ENCODE measurements at regions not wholly inside any gene's neighbourhood (a gene's known extent, or its start where the extent isn't known, plus 50 kb on each side); places are given as distances from the start of the nearest gene placed in this dataset.

DNA sequence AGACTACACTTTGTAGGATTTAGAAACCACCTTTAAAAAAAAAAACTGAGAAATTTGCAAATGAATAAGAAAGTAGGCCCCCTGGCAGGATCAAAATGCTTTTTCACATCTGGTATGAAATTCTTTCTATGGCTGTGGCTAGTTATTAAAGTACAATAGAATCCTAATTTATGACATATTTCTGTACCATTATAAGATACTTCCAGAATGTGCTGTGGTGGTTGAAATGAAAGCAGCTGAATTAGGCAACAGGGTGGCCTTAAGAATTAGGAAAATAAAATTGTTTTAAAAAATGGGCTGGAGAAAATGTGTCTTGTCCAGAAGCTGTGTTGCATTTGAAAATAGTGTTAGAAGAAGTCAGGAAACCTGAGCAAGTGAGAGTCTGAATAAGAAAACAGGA lies 85.9 kb upstream of the PDE3A start:
- no peak for DNase-seq

DNA sequence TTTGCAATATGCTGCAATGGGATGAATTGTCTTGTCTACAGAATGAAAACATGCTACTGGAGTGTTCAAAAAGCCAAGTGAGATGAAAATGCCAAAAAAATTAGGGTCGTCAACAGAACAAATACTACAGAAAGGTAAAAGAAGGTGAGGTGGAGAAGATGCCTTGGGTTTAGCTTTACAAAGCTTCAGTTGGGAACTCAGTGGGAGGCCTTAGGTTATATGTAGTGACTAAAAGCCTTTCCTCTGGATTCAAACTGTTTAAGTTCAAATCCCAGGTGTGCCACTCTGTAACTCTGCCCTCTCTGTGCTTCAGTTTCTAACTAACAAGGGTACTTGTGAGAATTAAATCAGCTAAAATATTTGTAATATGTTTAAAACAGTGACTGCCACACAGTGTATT lies 84.9 kb upstream of the PDE3A start:
- DNase-seq = no peak

DNA sequence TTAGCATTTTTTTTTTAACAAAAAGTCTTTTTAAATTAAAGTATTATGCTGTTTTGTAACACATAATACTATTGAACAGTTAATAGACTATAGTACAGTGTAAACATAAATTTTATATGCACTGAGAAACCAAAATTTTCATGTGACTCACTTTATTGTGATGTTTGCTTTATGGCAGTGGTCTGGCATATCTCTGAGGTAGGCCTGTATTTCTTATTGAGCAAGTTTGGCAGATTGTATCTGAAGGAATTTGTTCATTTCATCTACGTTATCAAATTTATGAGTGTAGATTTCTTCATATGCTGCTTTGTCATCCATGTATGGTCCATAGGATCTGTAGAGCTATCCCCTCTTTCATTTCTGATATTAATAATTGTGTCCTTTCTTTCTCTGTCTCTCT lies 78.8 kb upstream of the PDE3A start:
- DNase-seq = no peak

DNA sequence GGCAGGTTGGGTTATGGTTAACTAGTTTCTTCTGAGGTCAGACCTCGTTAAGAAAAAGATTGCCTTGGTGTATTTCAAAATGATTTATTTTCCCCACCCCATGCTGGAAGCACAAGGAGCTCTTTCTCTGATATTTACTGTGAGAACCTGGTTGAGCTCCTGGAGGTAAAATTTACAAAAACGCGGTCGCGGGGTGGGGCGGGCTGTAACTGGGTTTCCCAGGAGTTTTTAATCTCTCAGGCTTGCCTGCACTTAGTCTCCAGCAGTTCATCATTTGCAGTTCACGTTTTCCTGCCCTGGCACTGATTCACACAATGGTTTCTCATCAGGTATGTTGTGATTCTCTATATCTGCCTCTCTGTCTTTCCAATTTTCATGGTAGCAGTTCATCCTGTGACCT lies 67.9 kb upstream of the PDE3A start:
- DNase-seq = no peak

DNA sequence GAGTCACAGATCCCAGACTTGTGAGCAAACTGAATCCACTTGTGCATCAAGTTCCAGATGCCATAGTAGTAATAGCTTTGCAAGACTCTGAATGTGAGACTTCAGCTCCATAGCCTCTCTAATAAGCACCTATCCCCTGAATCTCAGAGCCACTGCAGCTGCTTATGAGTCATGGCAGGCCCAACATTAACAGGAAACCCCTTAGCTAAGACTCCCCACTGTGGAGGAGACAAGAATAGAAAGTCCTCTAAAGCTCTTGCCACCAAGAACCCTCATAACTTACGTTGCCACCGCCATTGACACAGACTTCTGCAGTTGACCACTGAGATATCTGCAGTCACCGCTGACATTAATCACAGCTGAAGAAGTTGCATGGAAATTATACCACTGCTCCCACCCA lies 62.9 kb upstream of the PDE3A start:
- no peak for DNase-seq

DNA sequence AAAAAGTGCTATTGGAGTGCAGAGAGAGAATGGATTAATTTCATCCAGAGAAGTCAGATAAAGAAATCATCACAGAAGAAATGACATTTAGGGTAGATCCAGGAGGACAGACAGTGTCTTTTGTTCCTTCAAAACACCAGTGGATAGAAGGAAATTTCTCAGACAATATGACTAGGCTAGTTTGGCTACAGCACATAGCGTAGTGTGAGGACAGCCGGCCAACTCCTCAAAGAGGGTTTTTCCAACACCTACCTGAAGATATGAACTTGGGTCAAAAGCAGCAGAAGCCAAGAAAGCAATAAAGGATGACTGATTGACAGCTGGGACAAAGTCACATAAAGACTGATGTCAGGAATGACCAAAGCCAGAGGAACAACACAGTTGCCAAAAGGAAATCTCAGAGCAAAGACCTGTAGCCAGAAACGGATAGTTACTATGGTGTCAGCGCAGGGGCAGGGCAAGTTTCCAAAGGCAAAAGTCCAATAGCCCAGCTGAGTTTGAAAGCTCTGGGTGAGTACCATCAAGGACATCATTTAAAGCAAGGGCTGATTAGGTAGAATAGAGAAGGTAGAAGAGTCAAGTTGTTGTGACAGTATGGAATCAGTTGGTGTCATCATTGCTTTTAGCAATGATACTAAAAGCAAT lies 58.7 kb upstream of the PDE3A start:
- DNase-seq = no peak

DNA sequence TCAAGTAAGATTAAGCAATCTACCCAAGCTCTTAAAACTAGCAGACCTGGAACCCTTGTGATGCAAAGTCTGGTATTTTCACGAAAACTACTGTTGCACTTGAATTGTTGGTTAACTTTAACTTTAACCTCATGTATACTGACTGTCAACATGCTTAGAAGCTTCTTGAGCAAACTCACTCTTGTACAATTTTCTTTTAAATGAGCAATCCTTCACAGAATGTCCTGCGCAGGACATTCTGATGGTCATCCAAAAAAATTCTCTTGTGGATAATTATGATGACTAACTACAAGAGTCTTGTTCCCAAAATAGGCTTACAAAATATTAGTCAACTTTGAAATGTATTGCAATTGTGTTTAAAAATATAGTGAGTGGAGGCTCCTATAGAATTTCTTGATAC lies 54.0 kb upstream of the PDE3A start:
- DNase-seq = no peak

DNA sequence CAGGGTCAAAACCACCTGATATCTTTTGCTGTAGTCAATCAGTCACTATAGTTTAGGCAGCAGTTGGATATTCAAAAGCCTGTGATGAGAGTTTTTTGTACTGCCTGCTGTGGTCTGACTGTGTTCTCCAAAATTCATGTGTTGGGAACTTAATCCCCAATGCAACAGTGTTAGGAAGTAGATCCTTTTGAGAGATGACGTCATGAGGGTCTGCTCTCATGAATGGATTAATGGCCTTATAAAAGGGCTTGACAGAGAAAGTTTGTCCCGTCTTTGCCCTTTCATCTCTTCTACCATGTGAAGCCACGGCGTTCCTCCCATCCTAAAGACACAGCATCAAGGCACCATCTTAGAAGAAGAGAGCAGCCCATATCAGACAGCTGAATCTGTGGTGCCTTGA lies 50.8 kb upstream of the PDE3A start:
- DNase-seq = no peak

Data from DMS79 (cell line).